ENCODE measurements at regions not wholly inside any gene's neighbourhood (a gene's known extent, or its start where the extent isn't known, plus 50 kb on each side); places are given as distances from the start of the nearest gene placed in this dataset.

DNA sequence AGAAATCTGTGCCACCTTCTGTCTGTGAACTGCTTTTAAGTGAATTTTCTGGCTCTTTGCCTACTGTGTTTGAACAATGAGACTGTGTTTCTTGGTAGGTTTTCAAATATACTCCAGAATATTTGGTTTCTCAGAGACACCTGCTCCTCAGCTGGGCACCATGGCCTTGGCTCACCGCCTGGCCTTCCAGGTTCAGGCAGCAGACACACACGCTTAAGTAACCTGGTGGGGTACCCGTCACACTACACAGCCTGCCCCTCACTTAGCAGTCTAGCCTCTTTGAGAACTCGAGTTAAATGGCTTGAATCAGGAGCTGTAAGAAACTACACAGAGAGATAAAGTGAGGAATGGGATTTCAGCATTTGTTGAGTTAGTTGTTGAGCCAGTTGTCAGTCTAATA, 530.5 kb downstream of the MTRR start:
- DNase-seq, result no peak

DNA sequence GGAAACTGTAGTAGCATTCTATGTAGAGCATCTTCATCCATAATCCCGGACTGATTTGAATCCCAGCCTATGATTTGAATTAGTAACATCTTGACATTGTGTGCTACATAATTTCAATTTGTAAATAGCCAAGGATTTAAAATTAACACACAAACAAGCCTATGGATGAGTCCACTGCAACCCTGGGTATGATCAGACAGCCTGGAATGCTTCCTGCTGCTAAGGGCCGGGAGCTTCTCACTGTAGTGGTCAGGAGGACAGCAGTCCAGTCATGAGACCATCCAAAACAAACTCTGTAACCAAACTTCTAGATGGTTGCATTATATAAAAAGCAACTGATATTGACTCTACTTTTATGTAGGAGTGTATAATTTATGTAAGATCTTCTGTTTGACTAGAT, 539.3 kb downstream of the MTRR start:
- DNase-seq, result no peak

DNA sequence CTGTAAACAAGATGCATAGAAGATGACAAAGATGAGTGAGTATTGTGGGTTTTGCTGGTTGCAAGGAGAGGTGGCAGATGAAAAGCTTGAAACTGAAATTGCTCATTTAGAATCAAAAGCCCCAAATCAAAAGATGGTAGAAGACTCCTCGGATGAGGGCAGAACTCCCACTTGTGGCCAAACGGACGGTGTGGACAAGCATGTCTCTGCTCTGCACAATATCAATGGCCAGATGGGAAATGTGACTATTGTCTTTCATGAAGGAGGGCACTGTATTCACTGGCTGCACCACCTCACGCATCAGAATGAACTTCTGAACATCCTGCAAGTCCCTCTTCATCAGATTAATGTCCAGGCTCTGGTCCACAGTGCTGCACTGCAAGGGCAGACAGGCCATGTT, 541.7 kb downstream of the MTRR start:
- DNase-seq, result no peak

DNA sequence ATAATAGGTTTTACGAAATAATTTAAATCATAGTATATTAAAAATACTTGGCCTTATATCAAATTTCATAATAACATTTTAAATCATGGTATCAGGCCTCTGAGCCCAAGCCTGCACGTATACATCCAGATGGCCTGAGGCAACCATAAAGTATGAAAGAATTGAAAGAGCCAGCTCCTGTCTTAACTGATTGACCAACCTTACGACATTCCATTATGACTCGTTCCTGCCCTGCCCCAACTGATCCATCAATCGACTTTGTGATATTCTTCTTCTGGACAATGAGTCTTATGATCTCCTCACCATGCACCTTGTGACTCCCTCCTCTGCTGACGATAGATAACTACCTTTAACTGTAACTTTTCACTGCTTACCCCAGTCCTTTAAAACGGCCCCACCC, 545.0 kb downstream of the MTRR start:
- no peak for DNase-seq

DNA sequence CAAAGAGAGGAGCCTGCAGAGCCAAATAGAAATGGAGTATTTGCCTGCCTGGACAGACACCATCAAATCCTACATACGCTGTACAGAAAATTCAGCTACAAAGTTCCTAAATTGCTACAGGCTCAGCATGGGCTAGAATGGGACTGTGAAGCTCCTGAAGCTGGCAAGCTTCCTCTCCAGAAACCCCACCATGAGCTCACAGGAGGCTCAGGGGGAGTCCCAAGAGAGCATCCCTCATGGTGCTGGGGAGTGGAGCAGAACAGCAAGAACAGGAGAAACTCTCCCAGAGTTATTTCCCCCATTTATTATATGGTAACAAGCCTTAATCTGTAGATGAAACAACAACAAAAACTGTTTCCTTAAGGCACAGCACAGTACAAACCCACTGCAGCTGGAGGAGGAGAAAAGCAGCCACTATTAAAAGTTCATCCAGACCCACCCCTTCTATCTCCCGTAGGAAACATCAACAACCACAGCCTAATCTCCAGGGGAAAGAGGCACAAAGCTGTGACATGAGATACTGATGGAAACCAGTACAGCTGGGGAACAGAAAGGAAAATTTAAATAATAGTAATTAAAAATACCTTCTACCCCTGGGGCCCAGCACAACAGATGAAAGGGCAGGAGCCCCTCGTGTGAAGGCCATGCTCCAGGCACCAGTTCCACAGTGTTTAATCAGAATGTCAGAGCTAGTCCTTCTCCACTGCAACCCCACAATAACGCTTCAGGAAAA, 548.5 kb downstream of the MTRR start:
- DNase-seq, result no peak

DNA sequence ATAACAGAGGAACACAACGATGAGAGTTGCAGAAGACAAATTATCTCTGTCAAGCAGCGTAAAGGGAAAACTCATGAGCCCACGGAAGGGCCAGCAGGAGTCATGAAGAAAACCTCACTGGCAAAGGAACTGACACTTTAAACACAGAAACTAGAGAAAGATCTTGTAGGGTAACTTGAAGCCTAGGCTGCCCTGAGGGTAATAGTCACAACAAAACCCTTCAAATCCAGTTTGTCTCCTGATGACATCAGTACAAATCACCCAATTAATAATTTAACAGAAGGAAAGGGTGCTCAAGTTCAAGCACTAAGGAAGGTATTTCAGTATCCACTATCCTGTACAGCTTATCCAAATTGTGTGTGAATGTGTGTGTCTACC, 549.1 kb downstream of the MTRR start:
- no peak for DNase-seq

DNA sequence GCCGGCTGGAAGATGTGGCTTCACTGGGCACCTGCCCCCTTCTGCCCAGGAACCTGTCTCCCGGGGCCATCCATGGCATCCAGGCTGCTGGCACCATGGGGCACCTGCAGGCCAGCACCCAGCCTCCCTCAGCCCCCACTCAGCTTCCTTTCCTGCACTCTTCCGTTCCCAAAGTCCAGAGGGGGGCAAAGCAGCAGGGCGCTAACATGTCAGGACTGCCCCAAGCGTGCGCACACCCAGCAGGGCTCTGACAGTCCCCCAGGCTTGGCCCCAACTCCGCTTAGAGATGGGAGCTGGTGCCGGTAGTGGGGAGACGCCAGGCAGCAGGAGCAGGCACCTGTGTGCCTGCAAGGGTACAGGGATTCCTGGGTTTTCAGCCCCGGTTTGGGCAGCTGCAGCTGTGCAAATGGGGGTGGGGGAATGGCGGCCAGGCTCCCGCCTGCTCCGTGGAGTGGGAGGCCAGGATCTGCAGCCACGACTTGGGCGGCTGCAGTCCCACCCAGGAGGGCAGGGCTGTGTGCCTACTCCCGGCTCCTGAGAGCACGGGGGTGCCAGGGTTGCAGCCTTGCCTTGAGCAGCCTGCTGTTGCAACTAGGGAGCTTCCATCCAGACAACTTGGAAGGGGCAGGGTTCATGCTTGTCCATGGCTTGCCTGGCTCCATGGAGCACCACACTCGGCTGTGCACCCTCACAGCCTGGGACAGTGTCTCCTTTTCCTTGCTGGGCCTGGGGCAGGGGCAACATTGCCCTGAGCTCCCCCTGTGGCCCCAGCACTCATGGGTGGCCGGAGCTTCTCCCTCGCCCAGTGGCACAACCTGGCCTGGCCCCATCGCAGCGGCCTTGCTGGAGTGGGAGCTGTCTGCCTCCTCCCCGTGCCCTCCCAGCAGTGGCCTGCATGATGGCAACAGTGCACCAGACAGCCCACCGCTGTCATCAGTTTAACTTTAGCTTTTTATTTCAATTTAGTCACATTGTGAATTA, 561.1 kb downstream of the MTRR start:
- DNase-seq, result no peak

DNA sequence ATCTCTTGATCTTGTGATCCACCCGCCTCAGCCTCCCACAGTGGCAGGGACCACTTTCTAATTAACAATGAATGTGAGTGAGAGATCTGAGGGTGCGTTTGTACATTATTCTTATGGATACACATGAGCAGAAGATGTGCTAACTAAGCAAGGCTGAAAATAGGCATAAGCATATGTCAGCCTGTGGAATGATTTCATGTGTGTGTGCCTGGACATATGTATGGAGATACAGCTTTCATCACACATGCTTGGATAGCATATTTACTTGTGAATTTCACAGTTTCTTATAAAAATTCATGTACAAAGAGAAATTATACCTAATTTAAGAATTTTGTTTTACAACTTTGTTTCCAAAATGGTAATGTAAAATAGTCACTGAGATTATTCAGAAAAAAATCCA, 565.6 kb downstream of the MTRR start:
- no peak for DNase-seq

DNA sequence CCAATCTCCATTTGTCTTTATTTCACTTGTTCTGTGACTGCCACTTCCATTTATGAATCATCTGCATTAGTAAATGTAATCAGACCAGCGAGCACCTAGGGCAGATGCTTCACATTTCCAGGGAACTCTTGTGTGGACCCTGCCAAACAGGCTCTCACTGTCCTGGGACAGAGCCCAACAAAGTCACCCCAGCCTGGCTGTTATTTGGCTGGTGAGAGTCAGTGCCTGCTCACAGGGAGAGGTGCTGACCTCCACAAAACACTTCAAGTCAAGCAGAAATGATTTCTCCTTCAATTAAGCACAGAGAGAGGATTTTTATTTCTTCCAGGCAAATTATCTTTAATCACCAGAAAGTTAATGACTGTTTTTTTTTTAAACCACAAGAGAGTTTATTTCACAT, 568.0 kb downstream of the MTRR start:
- no peak for DNase-seq

DNA sequence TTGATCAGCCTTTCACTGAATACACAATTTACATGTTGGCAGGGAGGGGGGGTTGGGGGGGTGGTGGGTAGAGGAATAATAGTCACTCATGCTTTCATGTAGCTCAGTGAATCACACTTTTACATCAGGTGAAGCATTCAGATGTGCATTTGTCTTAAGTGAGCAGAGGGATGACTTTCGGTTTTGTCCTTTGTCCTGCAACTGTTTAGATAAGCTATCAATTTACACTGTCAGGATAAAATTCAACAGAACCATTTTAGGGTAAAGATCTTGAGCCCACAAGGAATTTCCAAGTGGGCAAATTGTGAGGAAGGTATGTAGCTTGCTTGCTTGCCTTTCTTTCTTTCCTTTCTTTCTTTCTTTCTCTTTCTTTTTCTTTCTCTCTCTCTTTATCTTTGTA, 576.2 kb downstream of the MTRR start:
- no peak for DNase-seq

DNA sequence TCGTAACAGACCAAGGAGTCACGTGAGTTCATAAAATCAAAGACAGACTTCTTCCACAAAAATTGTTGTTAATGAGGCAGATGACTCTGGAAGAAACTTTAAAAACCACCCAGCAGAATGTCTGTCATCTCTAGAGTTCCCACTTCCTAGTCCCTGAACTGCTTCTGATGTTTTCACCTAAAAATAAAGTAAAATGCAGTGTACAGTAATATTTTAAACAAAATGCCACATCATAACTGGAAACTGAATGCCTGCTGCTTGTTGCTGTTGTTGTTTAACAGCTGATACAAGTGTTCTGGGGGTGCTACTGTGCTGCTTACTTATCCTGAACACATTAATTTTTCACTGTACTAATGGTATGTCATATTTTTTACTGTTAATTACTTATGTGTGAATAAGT, 577.2 kb downstream of the MTRR start:
- no peak for DNase-seq

DNA sequence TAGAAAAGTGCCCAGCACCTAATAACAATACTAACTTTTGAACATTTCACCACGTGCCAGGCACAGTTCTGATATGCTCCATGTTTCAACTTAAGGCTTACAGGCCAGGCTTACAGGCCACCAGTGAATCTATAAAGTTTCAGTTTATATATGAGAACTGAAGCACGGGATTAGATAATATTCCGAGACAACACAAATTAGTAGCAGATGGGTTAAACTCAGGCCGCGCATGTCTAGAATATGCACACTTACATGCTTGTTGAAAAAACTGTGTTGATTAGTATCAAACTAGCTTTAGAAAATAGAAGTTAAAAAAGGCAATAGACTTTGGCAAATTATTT, 587.9 kb downstream of the MTRR start:
- no peak for DNase-seq

DNA sequence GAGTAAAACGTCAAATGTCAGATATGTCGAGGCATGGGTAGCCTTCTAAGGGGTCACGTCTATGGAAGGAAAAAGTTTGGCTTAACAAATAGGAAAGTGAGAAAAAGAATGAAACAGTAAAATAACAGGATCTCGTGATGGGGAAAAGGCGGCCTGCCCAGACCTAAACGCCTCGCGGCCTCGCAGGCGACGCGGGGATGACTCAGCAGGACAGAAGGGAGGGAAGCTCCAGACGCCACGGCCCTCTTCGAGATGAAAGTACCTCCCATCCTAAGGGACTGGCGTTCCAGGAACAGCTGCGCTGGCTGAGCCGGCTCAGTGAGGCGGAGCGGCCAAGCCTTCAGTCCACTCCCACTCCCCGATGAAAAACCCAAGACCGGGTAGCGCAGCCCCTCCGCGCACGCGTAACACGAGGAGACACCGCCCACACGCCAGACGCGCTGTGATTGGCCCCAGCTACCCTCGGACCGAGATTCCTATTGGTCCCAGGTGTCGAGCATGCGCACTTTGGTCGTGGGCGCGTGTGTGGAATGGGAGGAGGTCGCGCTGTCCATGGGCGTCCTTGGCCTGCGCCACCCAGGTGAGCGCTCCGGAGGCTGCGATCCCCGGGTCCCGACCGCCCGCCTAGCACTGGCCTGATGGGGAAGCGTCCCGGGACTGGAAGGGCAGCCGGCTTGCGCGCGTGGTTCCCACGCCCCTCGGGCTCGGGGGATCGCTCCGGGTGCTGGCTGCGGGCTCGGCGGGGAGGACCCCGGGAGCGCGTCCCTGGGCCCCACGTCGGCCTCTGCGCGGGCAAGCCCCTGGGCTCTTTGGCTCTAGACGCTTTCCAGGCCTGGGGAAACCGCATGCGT, 588.5 kb downstream of the MTRR start:
- peak; percentile 86 to 88 for DNase-seq

DNA sequence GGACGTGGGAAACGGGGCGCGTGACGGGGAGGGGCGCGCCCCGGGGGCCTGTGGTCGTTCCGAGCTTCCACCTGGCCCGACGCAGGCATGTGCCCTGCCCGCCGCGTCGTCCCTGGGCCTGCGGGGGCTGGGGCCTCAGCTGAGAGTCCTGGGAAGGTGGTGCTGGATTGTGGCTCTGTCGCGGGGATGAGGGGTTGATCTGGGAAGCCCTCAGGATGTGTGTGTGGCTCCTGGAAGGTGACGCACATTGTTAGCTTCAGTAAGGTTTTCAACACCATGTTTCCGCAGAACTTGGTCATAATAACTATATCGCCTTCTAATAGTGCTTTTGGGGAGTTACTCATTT, 589.1 kb downstream of the MTRR start:
- no peak for DNase-seq

DNA sequence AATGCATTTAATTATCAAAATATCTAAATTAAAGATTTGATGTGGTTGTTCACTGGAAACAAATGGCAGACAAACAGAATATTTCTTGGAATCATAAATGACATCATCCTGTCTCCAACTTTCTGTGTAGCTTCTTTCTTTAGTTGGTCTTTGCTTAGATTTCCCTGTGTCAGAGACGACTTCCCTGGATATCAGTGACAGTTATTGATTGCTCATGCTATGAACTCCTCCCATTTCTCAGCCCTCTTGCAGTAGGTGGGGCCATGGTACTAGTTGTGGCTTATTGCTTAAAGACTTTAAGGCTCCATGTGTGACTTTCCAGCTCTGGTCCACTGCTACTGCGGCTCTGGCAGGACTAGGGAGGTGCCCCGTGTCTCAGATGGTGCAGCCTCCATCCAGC, 592.6 kb downstream of the MTRR start:
- DNase-seq, result no peak

DNA sequence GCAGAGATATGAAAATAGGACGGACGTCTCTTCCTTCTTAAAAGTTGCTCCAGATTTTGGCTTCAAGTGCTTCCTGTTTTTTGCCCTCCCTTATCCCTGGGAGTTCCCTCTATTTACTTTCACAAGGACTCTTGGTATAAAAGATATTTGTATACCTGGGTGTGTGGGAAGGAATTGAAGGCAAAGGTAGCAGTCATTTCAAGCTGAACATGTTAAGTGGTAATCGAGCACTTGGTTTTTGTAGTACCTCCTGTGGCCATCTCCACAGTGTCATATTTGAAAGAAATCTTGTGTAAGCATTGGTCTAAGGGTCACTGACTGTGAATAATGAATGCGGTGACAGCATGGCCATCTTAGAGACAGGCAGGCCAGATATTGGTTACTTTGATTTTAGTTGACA, 593.6 kb downstream of the MTRR start:
- no peak for DNase-seq

DNA sequence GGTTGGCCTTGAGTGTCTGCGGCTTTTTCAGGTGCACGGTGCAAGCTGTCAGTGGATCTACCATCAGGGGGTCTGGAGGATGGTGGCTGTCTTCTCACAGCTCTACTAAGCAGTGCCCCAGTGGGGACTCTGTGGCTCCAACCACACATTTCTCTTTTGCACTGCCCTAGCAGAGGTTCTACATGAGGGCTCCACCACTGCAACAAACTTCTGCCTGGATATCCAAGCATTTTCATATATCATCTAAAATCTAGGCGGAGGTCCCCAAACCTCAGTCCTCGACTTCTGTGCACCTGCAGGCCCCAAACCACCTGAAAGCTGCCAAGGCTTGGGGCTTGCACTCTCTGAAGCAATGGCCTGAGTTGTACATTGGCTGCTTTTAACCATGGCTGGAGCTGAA, 601.5 kb downstream of the MTRR start:
- no peak for DNase-seq

DNA sequence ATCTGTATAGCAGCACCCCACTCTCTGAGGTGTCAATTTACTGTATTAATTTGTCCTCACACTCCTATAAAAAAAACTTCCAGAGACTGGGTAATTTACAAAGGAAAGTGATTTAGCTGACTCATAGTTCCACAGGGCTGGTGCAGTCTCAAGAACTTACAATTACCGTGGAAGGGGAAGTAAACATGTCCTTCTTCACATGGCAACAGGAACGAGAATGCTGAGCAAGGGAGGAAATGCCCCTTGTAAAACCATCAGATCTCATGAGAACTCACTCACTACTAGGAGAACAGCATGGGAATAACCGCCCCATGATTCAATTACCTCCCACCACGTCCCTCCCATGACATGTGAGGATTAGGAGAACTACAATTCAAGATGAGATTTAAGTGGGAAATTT, 602.6 kb downstream of the MTRR start:
- no peak for DNase-seq

DNA sequence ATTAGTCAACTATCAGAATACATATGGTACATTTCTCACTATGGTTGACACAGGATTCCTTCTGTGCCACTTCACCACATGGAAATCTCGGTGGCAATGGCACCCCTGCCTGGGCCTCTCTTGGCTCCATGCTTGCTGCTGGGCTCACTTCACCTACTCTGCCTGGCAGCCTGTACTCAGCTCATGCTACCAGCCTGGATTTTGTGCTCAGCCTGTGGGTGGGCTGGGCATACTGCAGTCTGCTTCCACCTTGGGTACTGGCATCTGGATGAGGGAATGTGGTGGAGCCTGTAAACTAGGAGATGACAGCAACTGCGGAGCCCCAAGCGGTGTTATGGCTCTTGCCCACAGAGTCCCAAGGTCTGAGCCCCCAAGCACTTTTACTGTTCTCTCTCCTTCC, 604.1 kb downstream of the MTRR start:
- DNase-seq, result no peak

DNA sequence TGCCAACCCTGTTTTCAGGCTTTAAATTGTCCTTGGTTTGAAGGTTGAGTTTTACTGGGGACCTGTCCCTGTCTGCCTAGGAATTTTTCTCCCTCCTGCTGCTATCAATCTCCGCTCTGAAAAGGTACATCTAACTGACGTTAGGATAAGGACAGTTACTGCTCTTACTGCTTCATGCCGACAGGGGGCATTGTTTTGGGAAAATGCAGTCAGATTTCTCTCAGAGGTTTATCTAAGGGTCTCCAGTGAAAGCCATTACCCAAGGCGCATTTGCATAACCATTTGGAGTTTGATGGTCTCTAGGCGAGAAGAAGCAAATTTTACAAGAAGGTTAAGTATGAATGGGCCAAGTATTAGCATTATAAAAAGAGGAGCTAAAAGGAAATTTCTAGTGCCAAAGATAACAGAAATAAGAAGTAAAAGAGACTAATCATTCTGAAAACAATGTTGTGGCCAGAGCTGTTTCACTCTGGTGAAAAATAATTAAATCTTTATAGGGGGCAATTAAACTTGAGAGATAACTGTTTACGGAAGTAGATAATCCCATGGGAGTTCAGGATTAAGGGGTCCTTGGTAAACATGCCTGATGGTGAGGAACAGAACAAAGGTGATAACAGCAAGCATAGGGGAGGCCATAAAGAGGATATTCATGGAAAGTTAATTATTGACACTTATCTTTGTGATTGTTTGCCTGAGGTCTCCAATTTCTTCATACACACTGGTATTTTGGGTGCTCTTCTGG, 605.0 kb downstream of the MTRR start:
- DNase-seq, result no peak

DNA sequence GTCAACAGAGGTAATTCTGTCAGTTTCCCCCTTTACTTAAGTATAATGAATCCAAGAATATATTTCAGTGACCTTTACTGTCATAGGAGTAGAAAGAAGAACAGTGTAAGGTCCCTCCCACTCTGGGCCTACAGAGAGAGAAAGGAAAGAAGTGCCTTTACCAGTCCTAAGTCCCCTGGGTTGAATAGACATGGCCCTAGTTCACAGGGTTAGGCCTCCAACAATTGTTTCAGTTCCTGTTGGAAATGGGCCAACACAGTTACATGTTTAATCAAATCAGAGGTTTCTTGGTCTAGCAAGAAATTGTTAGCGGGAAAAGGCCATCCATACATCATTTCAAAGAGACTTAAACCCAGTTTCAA, 605.6 kb downstream of the MTRR start:
- no peak for DNase-seq

DNA sequence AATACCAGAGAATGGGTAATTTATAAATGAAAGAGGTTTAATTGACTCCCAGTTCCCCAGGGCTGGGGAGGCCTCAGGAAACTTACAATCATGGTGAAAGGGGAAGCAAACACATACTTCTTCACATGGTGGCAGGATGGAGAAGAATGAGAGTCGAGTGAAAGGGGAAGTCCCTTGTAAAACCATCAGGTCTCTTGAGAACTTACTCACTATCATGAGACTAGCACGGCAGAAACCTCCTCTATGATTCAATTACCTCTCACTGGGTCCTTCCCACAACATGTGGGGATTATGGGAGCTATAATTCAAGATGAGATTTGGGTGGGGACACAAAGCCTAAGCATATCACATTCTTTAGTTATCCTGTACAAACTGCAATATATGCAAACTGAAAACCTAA, 609.4 kb downstream of the MTRR start:
- no peak for DNase-seq

DNA sequence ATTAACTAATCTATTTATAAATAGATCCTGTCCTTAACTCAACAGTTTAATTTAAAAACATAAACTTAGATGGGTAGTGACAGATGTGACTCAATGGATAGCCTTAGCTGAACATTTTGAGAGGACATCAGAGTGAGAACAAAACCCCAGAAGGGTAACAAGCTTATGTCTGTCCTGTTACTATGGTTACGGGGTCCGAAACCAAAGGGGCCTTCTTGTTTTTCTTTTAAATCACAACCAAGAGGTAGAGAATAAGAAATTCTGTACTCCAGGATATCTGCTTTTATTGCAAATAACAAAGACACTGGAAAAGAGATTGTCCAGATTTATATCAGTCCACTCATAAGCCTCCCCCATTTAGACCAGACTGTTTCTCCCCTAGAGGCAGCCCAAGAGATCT, 612.1 kb downstream of the MTRR start:
- DNase-seq, result no peak
